IPS-15b (cell line): ENCODE measurements at regions not wholly inside any gene's neighbourhood (a gene's known extent, or its start where the extent isn't known, plus 50 kb on each side); places are given as distances from the start of the nearest gene placed in this dataset.

Experiments used
- H3K27me3 ChIP-seq: one replicate; pipeline ENCODE4 v1.6.1; 2013; ENCODE audit warnings: low read length; ENCODE audit not compliant: control insufficient read depth, insufficient read depth
- H3K36me3 ChIP-seq: one replicate; pipeline ENCODE4 v1.6.1; 2013; ENCODE audit warnings: low read length; ENCODE audit not compliant: control insufficient read depth, insufficient read depth
- H3K4me1 ChIP-seq: one replicate; pipeline ENCODE4 v1.6.1; 2013; ENCODE audit warnings: mild to moderate bottlenecking, low read length; ENCODE audit not compliant: control insufficient read depth, insufficient read depth
- H3K4me3 ChIP-seq: one replicate; pipeline ENCODE4 v1.5.1; 2013; ENCODE audit warnings: low read depth, low read length
- H3K9ac ChIP-seq: one replicate; pipeline ENCODE4 v1.6.1; 2013; ENCODE audit warnings: low read depth, mild to moderate bottlenecking, low read length
- H3K9me3 ChIP-seq: one replicate; pipeline ENCODE4 v1.6.1; 2013; ENCODE audit warnings: mild to moderate bottlenecking, low read length; ENCODE audit not compliant: control insufficient read depth, insufficient read depth

- no peaks in the 10 kb centered on the region for H3K4me1 ChIP-seq
- no peaks in the 10 kb centered on the region for H3K27me3 ChIP-seq
- no peaks in the 10 kb centered on the region for H3K36me3 ChIP-seq
- H3K9ac ChIP-seq: no peak overlapping the region
- no peaks in the 10 kb centered on the region for H3K9me3 ChIP-seq
- H3K4me3 ChIP-seq: no peak overlapping the region
Observed at GRCh38 chr19:13573056-13573667, 66.9 kb upstream of the CACNA1A start.

GRCh38 chr19:13561461-13561860, 55.2 kb upstream of the CACNA1A start:
- no peaks in the 10 kb centered on the region for H3K27me3 ChIP-seq

GRCh38 chr19:13557756-13558398, 51.6 kb upstream of the CACNA1A start:
- Histone ChIP-seq H3K4me3 (no peak overlapping the region), H3K4me1 (no peaks in the 10 kb centered on the region), H3K36me3 (no peaks in the 10 kb centered on the region), H3K27me3 (no peaks in the 10 kb centered on the region), H3K9ac (no peak overlapping the region), H3K9me3 (no peaks in the 10 kb centered on the region)

More at GRCh38 chr19:13561461-13561860, 55.2 kb upstream of the CACNA1A start:
- Histone ChIP-seq H3K9ac (no peak overlapping the region), H3K4me3 (no peak overlapping the region), H3K9me3 (no peaks in the 10 kb centered on the region), H3K4me1 (no peaks in the 10 kb centered on the region), H3K36me3 (no peaks in the 10 kb centered on the region)

- Histone ChIP-seq H3K27me3 (no peaks in the 10 kb centered on the region), H3K9me3 (no peaks in the 10 kb centered on the region), H3K9ac (no peak overlapping the region), H3K36me3 (no peaks in the 10 kb centered on the region), H3K4me3 (no peak overlapping the region), H3K4me1 (no peaks in the 10 kb centered on the region)
Observed at GRCh38 chr19:13556552-13556951, 50.3 kb upstream of the CACNA1A start.
